ENCODE measurements at regions not wholly inside any gene's neighbourhood (a gene's known extent, or its start where the extent isn't known, plus 50 kb on each side); places are given as distances from the start of the nearest gene placed in this dataset.

DNA sequence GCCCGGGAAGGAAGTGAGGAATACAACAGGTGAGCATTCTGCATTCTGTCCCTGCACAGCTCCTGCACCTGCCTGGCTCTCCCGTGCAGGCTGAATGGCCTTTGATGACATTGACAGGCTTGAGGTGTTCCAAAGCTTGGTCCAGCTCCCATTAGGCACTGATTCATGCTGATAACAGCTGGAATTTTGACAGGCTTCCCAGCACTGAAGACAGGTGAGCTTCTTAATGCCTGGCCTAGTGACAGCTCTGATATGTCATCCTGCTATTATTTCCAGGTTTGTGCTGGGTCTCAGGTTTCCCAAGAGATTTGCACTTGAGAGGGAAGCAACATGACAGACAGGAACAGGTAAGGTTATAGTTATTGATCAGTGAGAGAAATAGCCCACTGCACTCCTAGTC is 58.0 kb upstream of the MTNR1B start:
- Histone ChIP-seq H4K20me1 (ENCODE audit: insufficient read depth) (no peaks in the 10 kb centered on the region), H3K36me3 (ENCODE audit: insufficient read depth) (no peaks in the 10 kb centered on the region), H3K4me2 (no peak overlapping the region), H3K4me3 (IDR thresholded peaks at IDR 0.05; ENCODE audit: insufficient read depth, low read depth, low read length) (no peak overlapping the region), H3K79me2 (ENCODE audit: insufficient read depth, low read depth) (no peaks in the 10 kb centered on the region), H3K9ac (no peak overlapping the region), H2AFZ (ENCODE audit: low read depth) (no peak overlapping the region), H3K27me3 (ENCODE audit: insufficient read depth, low read depth) (no peaks in the 10 kb centered on the region), H3K27ac (no peak overlapping the region), H3K4me1 (ENCODE audit: low read depth, poor library complexity, severe bottlenecking) (no peaks in the 10 kb centered on the region)
- TF ChIP-seq, protein P1, sequence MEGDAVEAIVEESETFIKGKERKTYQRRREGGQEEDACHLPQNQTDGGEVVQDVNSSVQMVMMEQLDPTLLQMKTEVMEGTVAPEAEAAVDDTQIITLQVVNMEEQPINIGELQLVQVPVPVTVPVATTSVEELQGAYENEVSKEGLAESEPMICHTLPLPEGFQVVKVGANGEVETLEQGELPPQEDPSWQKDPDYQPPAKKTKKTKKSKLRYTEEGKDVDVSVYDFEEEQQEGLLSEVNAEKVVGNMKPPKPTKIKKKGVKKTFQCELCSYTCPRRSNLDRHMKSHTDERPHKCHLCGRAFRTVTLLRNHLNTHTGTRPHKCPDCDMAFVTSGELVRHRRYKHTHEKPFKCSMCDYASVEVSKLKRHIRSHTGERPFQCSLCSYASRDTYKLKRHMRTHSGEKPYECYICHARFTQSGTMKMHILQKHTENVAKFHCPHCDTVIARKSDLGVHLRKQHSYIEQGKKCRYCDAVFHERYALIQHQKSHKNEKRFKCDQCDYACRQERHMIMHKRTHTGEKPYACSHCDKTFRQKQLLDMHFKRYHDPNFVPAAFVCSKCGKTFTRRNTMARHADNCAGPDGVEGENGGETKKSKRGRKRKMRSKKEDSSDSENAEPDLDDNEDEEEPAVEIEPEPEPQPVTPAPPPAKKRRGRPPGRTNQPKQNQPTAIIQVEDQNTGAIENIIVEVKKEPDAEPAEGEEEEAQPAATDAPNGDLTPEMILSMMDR (conservative IDR thresholded peaks at IDR 0.05; ENCODE audit: low read depth, low read length), result no peak

DNA sequence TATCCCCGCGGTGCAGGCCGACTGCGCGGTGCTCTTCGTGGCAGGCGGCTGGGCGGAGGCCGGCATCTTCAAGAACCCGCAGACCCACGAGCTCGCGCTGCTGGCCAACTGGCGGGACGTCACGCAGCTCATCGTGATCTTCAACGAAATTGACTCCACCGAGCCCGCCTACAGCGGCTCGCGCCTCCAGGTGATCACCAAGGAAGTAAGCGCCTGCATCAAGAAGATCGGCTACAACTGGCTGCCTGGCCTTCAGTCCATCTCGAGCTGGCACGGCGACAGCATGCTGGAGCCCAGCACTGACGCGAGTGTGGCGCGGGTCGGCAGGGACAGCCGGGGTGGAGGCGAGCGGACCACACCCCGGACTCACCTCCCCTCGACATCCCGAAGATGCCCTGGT is 53.9 kb upstream of the MTNR1B start:
- H3K4me1 ChIP-seq (ENCODE audit: low read depth, poor library complexity, severe bottlenecking), result no peaks in the 10 kb centered on the region
- TF ChIP-seq, protein P1 (conservative IDR thresholded peaks at IDR 0.05; ENCODE audit: low read depth, low read length), result no peak
- no peak overlapping the region for H3K4me3 ChIP-seq (IDR thresholded peaks at IDR 0.05; ENCODE audit: insufficient read depth, low read depth, low read length)
- no peaks in the 10 kb centered on the region for H3K79me2 ChIP-seq (ENCODE audit: insufficient read depth, low read depth)
- H3K27me3 ChIP-seq (ENCODE audit: insufficient read depth, low read depth), result no peaks in the 10 kb centered on the region
- H3K36me3 ChIP-seq (ENCODE audit: insufficient read depth), result no peaks in the 10 kb centered on the region
- no peak overlapping the region for H3K27ac ChIP-seq
- H3K9ac ChIP-seq, result no peak overlapping the region
- H3K4me2 ChIP-seq, result no peak overlapping the region
- no peaks in the 10 kb centered on the region for H4K20me1 ChIP-seq (ENCODE audit: insufficient read depth)
- H2AFZ ChIP-seq (ENCODE audit: low read depth), result no peak overlapping the region

DNA sequence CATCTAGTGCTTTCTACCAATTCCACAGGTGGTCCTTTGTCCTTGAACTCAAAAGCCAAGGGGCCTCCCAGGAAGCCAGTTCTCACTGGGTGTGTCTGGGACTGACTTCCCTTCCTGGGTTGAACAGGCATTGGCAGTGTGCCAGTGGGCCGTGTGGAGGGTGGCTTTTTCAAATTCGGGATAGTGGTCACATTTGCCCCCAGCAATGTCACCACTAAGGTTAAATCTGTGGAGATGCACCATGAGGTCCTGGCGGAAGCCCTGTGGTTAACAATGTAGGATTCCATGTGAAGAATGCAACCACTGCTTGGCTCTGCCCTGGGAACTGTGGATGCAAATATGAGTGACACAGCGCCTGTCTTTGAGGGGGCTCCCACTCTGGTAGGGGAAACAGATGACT is 53.2 kb upstream of the MTNR1B start:
- no peak overlapping the region for H2AFZ ChIP-seq (ENCODE audit: low read depth)
- TF ChIP-seq, protein P1 (conservative IDR thresholded peaks at IDR 0.05; ENCODE audit: low read depth, low read length), result no peak
- no peaks in the 10 kb centered on the region for H3K36me3 ChIP-seq (ENCODE audit: insufficient read depth)
- H3K4me2 ChIP-seq, result no peak overlapping the region
- no peaks in the 10 kb centered on the region for H3K4me1 ChIP-seq (ENCODE audit: low read depth, poor library complexity, severe bottlenecking)
- H3K79me2 ChIP-seq (ENCODE audit: insufficient read depth, low read depth), result no peaks in the 10 kb centered on the region
- H3K27me3 ChIP-seq (ENCODE audit: insufficient read depth, low read depth), result no peaks in the 10 kb centered on the region
- no peak overlapping the region for H3K9ac ChIP-seq
- H3K27ac ChIP-seq, result no peak overlapping the region
- H4K20me1 ChIP-seq (ENCODE audit: insufficient read depth), result no peaks in the 10 kb centered on the region
- no peak overlapping the region for H3K4me3 ChIP-seq (IDR thresholded peaks at IDR 0.05; ENCODE audit: insufficient read depth, low read depth, low read length)

DNA sequence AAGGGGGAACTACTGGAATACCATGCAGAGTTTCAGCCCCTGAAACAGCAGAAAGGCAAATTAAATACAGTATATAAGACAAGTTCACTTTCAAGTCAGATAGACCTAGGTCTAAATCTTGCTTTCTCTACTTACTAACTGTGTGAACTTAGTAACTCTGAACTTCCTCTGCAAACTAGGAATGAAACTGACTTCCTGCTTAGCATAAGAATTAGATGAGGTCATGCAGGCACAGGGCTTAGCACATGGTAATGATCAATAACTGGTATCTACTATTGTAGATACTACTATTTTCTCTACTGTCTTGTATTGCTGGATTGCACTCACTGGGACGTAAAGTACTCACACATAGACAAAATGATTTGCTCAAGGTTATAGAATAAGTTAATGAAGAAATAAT is 51.5 kb upstream of the MTNR1B start:
- Histone ChIP-seq H3K4me2 (no peak overlapping the region), H3K79me2 (ENCODE audit: insufficient read depth, low read depth) (no peaks in the 10 kb centered on the region), H3K4me1 (ENCODE audit: low read depth, poor library complexity, severe bottlenecking) (no peaks in the 10 kb centered on the region), H2AFZ (ENCODE audit: low read depth) (no peak overlapping the region), H3K36me3 (ENCODE audit: insufficient read depth) (no peaks in the 10 kb centered on the region), H3K4me3 (IDR thresholded peaks at IDR 0.05; ENCODE audit: insufficient read depth, low read depth, low read length) (no peak overlapping the region), H3K27me3 (ENCODE audit: insufficient read depth, low read depth) (no peaks in the 10 kb centered on the region), H3K9ac (no peak overlapping the region), H4K20me1 (ENCODE audit: insufficient read depth) (no peaks in the 10 kb centered on the region), H3K27ac (no peak overlapping the region)
- TF ChIP-seq, protein P1 (conservative IDR thresholded peaks at IDR 0.05; ENCODE audit: low read depth, low read length), result no peak

DNA sequence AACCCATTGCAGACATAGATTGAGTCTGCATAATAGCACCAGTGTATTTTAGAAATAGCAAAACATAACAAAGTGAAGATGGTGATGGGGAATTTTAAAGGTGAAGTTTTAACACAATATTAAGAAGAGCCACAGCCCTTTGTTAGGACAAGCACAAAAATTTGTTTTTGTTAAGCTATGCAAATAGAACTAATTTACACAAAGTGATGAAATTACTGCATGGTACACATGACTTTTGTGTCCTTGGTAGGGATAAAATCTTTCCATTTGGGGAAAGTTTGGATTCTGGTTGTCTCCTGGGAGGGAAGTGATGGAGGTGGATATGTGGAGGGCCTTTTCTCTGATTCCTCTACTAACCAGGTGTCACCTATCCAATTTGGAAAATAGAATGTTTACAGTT is 50.4 kb upstream of the MTNR1B start:
- Histone ChIP-seq H3K4me2 (no peak overlapping the region), H3K4me1 (ENCODE audit: low read depth, poor library complexity, severe bottlenecking) (no peaks in the 10 kb centered on the region), H3K79me2 (ENCODE audit: insufficient read depth, low read depth) (no peaks in the 10 kb centered on the region), H4K20me1 (ENCODE audit: insufficient read depth) (no peaks in the 10 kb centered on the region), H2AFZ (ENCODE audit: low read depth) (no peak overlapping the region), H3K36me3 (ENCODE audit: insufficient read depth) (no peaks in the 10 kb centered on the region), H3K27ac (no peak overlapping the region), H3K27me3 (ENCODE audit: insufficient read depth, low read depth) (no peaks in the 10 kb centered on the region), H3K9ac (no peak overlapping the region), H3K4me3 (IDR thresholded peaks at IDR 0.05; ENCODE audit: insufficient read depth, low read depth, low read length) (no peak overlapping the region)
- TF ChIP-seq, protein P1 (conservative IDR thresholded peaks at IDR 0.05; ENCODE audit: low read depth, low read length), result no peak
